ENCODE measurements at regions not wholly inside any gene's neighbourhood (a gene's known extent, or its start where the extent isn't known, plus 50 kb on each side); places are given as distances from the start of the nearest gene placed in this dataset.

DNA sequence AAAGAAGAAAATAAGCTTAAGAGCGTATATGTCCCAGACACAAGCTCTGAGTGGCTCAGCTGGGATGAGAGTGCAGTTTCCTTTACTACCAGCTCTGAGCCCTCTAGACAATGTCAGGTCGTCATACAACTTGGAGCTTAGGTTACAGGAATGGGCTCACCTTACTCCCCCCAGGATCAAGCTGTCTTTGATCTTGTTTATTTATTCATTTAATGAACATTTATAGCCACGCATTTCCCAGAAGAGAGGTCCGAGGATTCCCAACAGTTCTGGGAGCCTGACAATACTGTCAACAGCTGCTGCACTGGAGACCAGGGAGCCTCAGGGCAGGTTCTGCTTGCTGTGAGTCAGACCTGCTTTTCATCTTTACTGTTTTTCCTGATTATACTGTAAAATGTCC, 378.9 kb downstream of the PLPP3 start:
- TF ChIP-seq, protein P1, sequence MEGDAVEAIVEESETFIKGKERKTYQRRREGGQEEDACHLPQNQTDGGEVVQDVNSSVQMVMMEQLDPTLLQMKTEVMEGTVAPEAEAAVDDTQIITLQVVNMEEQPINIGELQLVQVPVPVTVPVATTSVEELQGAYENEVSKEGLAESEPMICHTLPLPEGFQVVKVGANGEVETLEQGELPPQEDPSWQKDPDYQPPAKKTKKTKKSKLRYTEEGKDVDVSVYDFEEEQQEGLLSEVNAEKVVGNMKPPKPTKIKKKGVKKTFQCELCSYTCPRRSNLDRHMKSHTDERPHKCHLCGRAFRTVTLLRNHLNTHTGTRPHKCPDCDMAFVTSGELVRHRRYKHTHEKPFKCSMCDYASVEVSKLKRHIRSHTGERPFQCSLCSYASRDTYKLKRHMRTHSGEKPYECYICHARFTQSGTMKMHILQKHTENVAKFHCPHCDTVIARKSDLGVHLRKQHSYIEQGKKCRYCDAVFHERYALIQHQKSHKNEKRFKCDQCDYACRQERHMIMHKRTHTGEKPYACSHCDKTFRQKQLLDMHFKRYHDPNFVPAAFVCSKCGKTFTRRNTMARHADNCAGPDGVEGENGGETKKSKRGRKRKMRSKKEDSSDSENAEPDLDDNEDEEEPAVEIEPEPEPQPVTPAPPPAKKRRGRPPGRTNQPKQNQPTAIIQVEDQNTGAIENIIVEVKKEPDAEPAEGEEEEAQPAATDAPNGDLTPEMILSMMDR (CRISPR knock-in tag; IDR thresholded peaks at IDR 0.05): no peak
- TF ChIP-seq, protein P2, sequence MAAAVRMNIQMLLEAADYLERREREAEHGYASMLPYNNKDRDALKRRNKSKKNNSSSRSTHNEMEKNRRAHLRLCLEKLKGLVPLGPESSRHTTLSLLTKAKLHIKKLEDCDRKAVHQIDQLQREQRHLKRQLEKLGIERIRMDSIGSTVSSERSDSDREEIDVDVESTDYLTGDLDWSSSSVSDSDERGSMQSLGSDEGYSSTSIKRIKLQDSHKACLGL (CRISPR knock-in tag; IDR thresholded peaks at IDR 0.05): no peak
- TF ChIP-seq MEF2D (CRISPR knock-in tag; IDR thresholded peaks at IDR 0.05) (no peak), RAD51 (IDR thresholded peaks at IDR 0.05; ENCODE audit: borderline replicate concordance) (no peak), ZC3H4 (CRISPR knock-in tag; IDR thresholded peaks at IDR 0.05; ENCODE audit: borderline replicate concordance) (no peak), ZNF605 (CRISPR knock-in tag; IDR thresholded peaks at IDR 0.05) (no peak), NR2F6 (IDR thresholded peaks at IDR 0.05) (no peak), NR2F6 (CRISPR knock-in tag; IDR thresholded peaks at IDR 0.05) (no peak), ZFP62 (CRISPR knock-in tag; IDR thresholded peaks at IDR 0.05) (no peak), ZNF619 (CRISPR knock-in tag; IDR thresholded peaks at IDR 0.05) (no peak)
